ENCODE measurements at regions not wholly inside any gene's neighbourhood (a gene's known extent, or its start where the extent isn't known, plus 50 kb on each side); places are given as distances from the start of the nearest gene placed in this dataset.

DNA sequence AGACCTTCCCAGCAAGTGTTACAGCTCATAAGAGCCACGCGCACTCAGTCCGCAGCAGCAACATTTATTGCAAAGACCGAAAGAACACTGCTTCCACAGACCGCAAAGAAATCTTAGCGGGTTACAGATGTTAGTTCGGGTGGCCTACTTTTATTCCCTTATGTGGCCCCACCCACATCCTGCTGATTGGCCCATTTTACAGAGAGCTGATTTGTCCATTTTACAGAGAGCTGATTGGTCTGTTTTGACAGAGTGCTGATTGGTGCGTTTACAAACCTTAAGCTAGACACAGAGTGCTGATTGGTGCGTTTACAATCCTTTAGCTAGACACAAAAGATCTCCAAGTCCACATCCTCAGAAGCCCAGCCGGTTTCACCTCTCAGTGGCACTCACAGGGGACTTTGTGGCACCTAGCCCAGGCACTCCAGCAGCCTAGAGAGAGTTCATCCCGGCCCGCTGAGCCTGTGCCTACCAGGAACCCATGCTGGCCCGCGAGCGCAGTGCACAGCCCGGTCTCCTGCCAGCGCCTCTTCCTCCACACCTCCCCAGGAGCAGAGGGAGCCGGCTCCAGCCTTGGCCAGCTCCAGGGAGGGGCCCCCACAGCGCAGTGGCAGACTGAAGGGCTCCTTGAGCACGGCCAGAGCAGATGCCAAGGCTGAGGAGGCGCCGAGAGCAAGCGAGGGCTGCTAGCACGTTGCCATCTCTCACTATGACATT is 244.3 kb upstream of the TSHZ2 start:
- DNase-seq (no peak), ATAC-seq (no peak)

DNA sequence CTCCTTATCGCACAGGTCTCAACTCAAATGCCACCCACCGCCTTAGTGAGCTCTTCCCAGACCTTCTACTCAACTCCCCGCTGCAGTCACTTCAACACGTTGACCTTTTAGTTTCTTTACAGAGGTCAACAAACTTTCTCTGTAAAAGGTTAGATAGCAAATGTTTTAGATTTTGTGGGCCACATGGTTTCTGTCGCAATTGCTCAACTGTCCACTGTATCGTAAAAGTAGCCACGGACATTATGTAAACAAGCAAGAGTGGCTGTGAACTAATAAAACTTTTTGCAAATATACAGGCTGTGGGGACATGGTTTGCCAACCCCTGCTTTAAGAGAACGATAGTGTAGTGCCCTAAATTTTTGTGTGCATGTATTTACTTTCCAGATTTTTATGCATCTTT is 247.6 kb upstream of the TSHZ2 start:
- ATAC-seq = no peak
- no peak for DNase-seq

DNA sequence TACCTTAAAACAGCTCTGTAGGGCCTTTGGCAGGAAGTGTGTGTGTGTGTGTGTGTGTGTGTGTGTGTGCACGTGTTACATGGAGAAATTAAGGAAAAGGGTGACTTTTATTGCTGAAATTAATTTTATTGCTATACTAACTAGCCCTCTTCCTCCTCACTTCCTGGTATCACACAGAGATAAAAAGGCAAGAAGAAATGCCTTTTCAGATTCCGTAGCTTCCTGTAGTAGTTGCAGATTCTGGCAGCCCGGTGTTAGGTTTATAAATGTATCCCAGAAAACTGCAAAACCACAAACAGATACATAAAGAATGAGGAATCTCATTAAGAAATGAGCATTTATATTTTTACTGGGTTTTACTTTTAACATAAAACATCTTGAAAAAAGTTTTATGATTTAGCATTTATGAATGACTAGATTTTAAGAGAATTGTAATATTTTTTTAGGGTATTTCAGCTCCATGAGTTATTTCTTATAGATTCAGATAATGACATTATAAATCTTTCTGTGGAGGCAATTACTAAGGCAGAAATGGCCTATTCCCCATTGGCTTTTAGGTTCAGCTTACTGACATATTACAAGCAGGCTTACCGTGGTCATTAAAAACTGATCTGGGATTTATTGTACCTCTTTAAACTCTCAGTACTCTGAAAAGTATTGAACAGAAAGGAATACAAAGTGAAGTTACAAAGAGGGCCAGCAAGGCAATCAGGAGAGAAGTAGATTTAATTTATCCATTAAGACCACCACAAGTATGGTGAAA is 249.1 kb upstream of the TSHZ2 start:
- ATAC-seq (no peak), DNase-seq (no peak)

- ATAC-seq (no peak), DNase-seq (no peak)
These were observed 264.0 kb upstream of the TSHZ2 start for GRCh38 chr20:52708137-52708536.

GRCh38 chr20:52704553-52704952 is 267.6 kb upstream of the TSHZ2 start:
- no peak for DNase-seq
- ATAC-seq = no peak

DNA sequence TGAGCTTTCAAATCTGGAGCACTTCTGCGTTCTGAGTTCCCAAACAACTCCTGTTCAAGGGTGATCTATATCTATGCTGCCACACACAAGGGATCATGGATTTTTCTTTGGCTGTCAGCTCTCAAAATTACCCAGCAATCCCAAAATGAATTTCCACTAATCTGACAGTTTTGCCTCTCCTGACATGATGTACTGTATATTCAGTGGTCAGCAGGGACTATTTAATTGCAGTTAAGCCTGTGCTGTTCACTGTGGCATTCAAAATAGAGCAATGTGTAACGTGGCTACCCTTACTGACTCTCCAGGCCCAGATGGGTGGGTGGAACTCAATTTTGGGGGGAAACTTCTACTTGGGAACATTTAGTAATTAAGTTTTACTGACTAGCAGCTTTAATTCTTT is 283.8 kb upstream of the TSHZ2 start:
- ATAC-seq = no peak
- no peak for DNase-seq

DNA sequence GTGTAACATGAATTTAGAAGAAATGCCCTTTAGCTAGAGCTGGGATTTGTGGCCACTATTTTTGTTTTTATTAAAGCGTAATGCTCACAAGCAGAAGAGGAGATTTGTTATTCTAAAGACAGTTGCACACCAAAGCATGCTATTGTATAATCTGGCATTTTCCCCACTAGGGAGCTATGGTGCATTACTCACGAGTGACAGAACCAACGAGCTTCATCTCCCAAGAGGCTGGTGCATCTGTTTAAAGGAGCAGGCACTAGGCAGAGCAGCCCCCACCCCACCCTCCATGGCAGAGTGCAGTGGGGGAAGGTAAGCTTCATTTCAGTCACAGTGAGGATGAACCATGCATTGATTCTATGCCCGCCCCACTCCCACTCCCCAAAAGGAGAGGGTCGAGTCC is 287.3 kb upstream of the TSHZ2 start:
- no peak for DNase-seq
- no peak for ATAC-seq

- DNase-seq (no peak), ATAC-seq (no peak)
These were observed 288.0 kb upstream of the TSHZ2 start for GRCh38 chr20:52684176-52684575.

GRCh38 chr20:52683761-52684160 is 288.4 kb upstream of the TSHZ2 start:
- DNase-seq = no peak
- ATAC-seq = no peak

DNA sequence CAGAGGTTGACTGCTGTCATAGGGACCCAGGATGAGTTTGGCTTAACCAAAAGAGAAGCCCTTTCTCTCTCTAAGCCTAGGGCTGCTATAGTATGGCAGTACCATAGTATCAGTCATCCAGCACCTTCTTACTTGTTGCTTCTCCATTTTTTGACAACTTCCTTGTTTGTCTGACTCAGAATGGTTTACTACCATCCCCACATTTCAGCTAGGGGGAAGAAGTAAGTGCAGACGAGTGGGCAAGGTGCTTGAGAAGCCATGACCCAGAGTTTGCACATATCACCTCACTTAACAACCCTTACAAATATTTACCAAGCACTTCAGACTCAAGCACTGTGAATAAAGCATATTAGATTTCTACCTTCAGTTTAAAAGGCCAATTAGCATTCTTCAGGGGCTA is 289.9 kb upstream of the TSHZ2 start:
- no peak for DNase-seq
- ATAC-seq = no peak

DNA sequence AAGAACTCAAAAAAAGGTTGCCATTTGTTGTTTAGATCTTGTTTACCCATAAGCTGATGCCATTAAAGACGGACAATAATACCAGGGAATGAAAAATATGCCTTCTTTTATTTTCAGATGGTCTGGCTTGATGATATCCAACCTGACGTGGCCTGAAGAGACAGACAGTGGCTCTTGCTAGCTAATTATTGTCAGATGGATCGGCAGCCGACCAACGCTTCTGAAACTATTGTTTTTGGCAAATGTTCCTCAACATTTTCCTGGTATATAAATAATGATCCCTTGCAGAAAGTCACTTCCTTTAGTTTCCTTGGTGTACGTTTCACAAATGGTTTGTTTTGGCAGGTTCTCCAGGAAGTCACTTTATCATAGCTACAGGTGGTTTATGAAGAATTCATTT is 290.9 kb upstream of the TSHZ2 start:
- no peak for ATAC-seq
- no peak for DNase-seq

DNA sequence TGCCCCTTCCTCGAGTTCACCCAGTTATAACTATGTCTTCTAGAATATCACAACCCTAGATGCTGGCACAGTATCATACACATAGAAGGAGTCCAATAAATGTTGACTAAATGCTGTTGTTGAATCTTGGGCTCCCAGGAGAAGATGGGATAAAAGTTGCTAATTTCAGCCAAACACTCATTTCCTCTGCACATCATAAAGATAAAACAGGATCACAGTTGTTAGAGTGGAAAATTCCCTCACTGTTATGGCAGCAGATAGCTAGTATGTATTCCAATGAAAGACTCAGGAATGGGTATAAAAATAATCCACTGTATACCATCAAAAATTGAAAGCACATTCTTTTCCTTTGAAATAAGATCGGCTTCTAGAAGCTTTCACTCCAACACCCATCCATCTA is 294.9 kb upstream of the TSHZ2 start:
- ATAC-seq = no peak
- DNase-seq = no peak

DNA sequence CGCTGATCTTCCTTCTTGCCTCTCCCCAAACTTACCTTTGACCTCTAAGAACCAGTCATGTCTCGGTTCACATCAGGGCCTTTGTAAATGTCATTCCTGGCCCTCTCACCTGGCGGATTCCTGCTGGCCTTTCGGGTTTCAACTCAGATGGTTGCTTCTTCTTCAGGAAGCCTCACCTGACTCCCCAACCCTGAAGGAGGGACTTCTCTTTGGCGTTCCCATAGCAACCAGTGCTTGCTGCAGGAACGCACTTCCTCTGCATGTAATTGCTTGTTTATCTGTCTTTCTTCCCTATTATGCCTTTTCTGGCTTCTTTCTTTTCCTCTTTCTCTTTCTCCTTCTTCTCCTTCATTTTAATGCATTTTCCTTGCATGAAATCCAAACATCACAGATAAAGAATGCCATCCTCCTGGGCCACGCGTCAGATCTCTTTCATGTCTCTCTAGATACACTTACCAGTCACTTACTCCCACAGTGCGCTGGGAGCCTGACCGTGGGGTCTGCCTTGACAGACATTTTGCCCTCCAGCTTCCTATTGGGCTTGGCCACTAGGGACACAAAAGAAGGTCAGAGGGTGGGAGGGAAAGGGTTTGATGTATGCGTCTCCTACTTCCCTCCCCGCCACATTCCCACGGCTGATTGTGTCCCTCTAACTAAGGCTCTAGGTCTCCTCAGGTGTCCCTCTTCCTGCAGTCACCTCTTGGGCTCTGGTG is 295.7 kb upstream of the TSHZ2 start:
- DNase-seq = no peak
- ATAC-seq = no peak

GRCh38 chr20:52675375-52675774 is 296.8 kb upstream of the TSHZ2 start:
- DNase-seq (no peak), ATAC-seq (no peak)

DNA sequence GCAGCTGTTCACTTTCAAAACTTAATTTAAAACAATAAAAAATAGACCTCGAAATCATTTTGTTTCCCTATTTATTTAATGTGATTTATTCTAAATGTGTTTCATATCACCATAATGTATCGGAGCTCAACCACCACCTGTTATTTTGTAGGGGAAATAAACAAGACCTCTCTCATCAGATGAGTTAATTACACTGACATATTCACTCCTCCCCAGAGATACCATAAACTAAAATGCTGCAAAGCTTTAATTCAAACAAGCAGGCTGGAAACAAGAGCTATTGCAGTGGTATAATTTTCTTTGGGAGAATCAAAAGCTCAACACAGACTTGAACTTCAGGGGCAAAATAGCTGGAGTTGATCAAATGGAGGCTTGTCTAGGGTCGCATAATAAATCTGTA is 303.5 kb upstream of the TSHZ2 start:
- DNase-seq = no peak
- ATAC-seq = no peak

GRCh38 chr20:52667358-52667757 is 304.8 kb upstream of the TSHZ2 start:
- DNase-seq = no peak
- ATAC-seq = no peak

- no peak for DNase-seq
- no peak for ATAC-seq
These were observed 306.7 kb upstream of the TSHZ2 start for GRCh38 chr20:52665441-52665840.

- DNase-seq (no peak), ATAC-seq (no peak)
These were observed 316.8 kb upstream of the TSHZ2 start for GRCh38 chr20:52655395-52655794.

- DNase-seq (no peak), ATAC-seq (no peak)
These were observed 317.6 kb upstream of the TSHZ2 start for GRCh38 chr20:52654567-52654966.

- ATAC-seq (no peak), DNase-seq (no peak)
These were observed 319.9 kb upstream of the TSHZ2 start for GRCh38 chr20:52652271-52652670.

- ATAC-seq (no peak), DNase-seq (no peak)
These were observed 322.4 kb upstream of the TSHZ2 start for GRCh38 chr20:52649727-52650126.

- DNase-seq (no peak), ATAC-seq (no peak)
These were observed 326.3 kb upstream of the TSHZ2 start for GRCh38 chr20:52645822-52646221.

- no peak for DNase-seq
- ATAC-seq = no peak
These were observed 329.1 kb upstream of the TSHZ2 start for GRCh38 chr20:52643034-52643433.
